Nephron (organoid): ENCODE measurements at regions not wholly inside any gene's neighbourhood (a gene's known extent, or its start where the extent isn't known, plus 50 kb on each side); places are given as distances from the start of the nearest gene placed in this dataset.
A peak's percentile ranks its signal among the peaks of the same experiment; 100 is the strongest.

Experiments
- H3K27ac Mint-ChIP-seq, 3 experiments: 2 replicates each; pipeline ENCODE4 v1.8.0; 2020; ENCODE audit warnings: mixed read lengths in 3 of 3, mild to moderate bottlenecking in 2 of 3, moderate library complexity in 1 of 3
- H3K27me3 Mint-ChIP-seq: 2 replicates; pipeline ENCODE4 v1.8.0; 2021; ENCODE audit warnings: low read depth, mild to moderate bottlenecking, moderate library complexity, mixed read lengths
- H3K36me3 Mint-ChIP-seq: 2 replicates; pipeline ENCODE4 v1.8.0; 2020; ENCODE audit warnings: low read depth, mixed read lengths
- H3K4me1 Mint-ChIP-seq: 2 replicates; pipeline ENCODE4 v1.8.0; 2020; ENCODE audit warnings: mixed read lengths
- H3K4me3 Mint-ChIP-seq, 3 experiments: 2 replicates each; pipeline ENCODE4 v1.8.0; 2020; ENCODE audit warnings: mild to moderate bottlenecking in 3 of 3, mixed read lengths in 3 of 3, moderate library complexity in 2 of 3
- H3K9me3 Mint-ChIP-seq: 2 replicates; pipeline ENCODE4 v1.8.0; 2020; ENCODE audit warnings: mixed read lengths
- CTCF ChIP-seq, 3 experiments: fragments of 200-600 bp; sonication (generic); IDR thresholded peaks; one replicate each; pipeline ENCODE4 v1.5.0; 2021; ENCODE audit warnings: antibody characterized with exemption in 3 of 3; ENCODE audit not compliant: unreplicated experiment in 3 of 3

- Mint-ChIP-seq H3K27ac (no peak overlapping the region), H3K9me3 (no peaks in the 10 kb centered on the region), H3K36me3 (no peaks in the 10 kb centered on the region), H3K4me1 (peaks cover 29% of the 10 kb centered on the region), H3K27me3 (peaks cover 46% of the 10 kb centered on the region), H3K4me3 (no peak overlapping the region)
- TF ChIP-seq CTCF (IDR thresholded peaks at IDR 0.05; ENCODE audit: unreplicated experiment in 3 of 3): no peak
Measured at GRCh38 chr11:69977951-69978350, 100.2 kb upstream of the ANO1 start.

- Mint-ChIP-seq H3K4me1 (peaks cover 39% of the 10 kb centered on the region), H3K27ac (peak overlapping the region in 1 of 3 experiments; percentile 26), H3K36me3 (no peaks in the 10 kb centered on the region), H3K4me3 (no peak overlapping the region), H3K27me3 (peaks cover 52% of the 10 kb centered on the region), H3K9me3 (no peaks in the 10 kb centered on the region)
- no peak for TF ChIP-seq CTCF (IDR thresholded peaks at IDR 0.05; ENCODE audit: unreplicated experiment in 3 of 3)
Measured at GRCh38 chr11:69978841-69979614, 99.1 kb upstream of the ANO1 start.

- no peak for TF ChIP-seq CTCF (IDR thresholded peaks at IDR 0.05; ENCODE audit: unreplicated experiment in 3 of 3)
- Mint-ChIP-seq H3K36me3 (no peaks in the 10 kb centered on the region), H3K4me3 (no peak overlapping the region), H3K9me3 (no peaks in the 10 kb centered on the region), H3K27me3 (peaks cover 58% of the 10 kb centered on the region), H3K4me1 (peaks cover 45% of the 10 kb centered on the region), H3K27ac (peak overlapping the region in 1 of 3 experiments; percentile 40)
Measured at GRCh38 chr11:69979632-69980031, 98.5 kb upstream of the ANO1 start.

GRCh38 chr11:69981119-69981784, 96.9 kb upstream of the ANO1 start:
- TF ChIP-seq CTCF (IDR thresholded peaks at IDR 0.05; ENCODE audit: unreplicated experiment in 3 of 3): no peak
- Mint-ChIP-seq H3K27me3 (peaks cover 67% of the 10 kb centered on the region), H3K36me3 (no peaks in the 10 kb centered on the region), H3K27ac (peak overlapping the region in 1 of 3 experiments; percentile 45), H3K4me1 (peaks cover 49% of the 10 kb centered on the region), H3K9me3 (no peaks in the 10 kb centered on the region), H3K4me3 (no peak overlapping the region)

GRCh38 chr11:69982690-69983570, 95.2 kb upstream of the ANO1 start:
- Mint-ChIP-seq H3K4me1 (peaks cover 58% of the 10 kb centered on the region), H3K36me3 (no peaks in the 10 kb centered on the region), H3K4me3 (peak overlapping the region in 1 of 3 experiments; percentile 30), H3K9me3 (no peaks in the 10 kb centered on the region), H3K27me3 (peaks cover 76% of the 10 kb centered on the region), H3K27ac (no peak overlapping the region)
- no peak for TF ChIP-seq CTCF (IDR thresholded peaks at IDR 0.05; ENCODE audit: unreplicated experiment in 3 of 3)
